A549 (cell line): ENCODE measurements at regions not wholly inside any gene's neighbourhood (a gene's known extent, or its start where the extent isn't known, plus 50 kb on each side); places are given as distances from the start of the nearest gene placed in this dataset.

ENCODE experiments used
- JUN ChIP-seq, 2 experiments: fragments of >200 bp; sonication (Bioruptor Twin); formaldehyde crosslinking; IDR thresholded peaks; 2 replicates in 1 of 2; 3 replicates in 1 of 2; pipeline ENCODE4 v1.6.1; 2016 to 2017
- PHF8 ChIP-seq: fragments of 200-600 bp; sonication (generic); IDR thresholded peaks from 2 replicates; pipeline ENCODE4 v1.6.1; 2016; ENCODE audit warnings: low read depth, mild to moderate bottlenecking, antibody characterized with exemption, moderate library complexity, borderline replicate concordance
- POLR2A ChIP-seq: IDR thresholded peaks from 2 replicates; pipeline ENCODE4 v1.6.1; 2012; ENCODE audit warnings: mild to moderate bottlenecking, low read length
- ZC3H11A ChIP-seq: fragments of 450-650 bp; IDR thresholded peaks from 2 replicates; pipeline ENCODE4 v1.6.1; 2014; ENCODE audit warnings: antibody characterized with exemption, mild to moderate bottlenecking
- TF ChIP-seq, protein P1 (sequence below): fragments of 150-350 bp; IDR thresholded peaks from 2 replicates; pipeline ENCODE4 v1.6.1; 2014; ENCODE audit warnings: low read depth, mild to moderate bottlenecking, low read length
- TF ChIP-seq, protein P2 (sequence below): fragments of >200 bp; sonication (Bioruptor Twin); formaldehyde crosslinking; IDR thresholded peaks from 3 replicates; pipeline ENCODE4 v1.5.1; 2016

DNA sequence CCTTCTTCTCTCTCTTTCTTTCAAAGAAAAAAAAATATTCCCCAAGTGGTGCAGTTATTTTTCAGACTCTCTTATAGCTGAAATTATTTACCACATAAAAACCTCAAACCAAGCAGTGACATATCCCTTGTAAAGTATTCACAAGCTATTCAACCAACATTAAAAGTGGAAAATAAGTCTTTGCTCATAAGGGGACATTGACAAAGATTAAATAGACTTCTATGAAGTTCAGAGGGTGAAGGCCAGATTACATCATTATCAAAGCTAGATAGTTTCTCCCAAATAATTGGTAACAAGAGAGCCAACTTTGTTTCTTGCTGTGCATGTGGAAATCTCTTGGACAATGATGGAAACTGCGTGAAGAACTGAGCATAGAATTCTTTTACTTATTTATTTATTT is 379.8 kb upstream of the RSPO3 start:
- TF ChIP-seq POLR2A = no peak
- TF ChIP-seq, protein P1, sequence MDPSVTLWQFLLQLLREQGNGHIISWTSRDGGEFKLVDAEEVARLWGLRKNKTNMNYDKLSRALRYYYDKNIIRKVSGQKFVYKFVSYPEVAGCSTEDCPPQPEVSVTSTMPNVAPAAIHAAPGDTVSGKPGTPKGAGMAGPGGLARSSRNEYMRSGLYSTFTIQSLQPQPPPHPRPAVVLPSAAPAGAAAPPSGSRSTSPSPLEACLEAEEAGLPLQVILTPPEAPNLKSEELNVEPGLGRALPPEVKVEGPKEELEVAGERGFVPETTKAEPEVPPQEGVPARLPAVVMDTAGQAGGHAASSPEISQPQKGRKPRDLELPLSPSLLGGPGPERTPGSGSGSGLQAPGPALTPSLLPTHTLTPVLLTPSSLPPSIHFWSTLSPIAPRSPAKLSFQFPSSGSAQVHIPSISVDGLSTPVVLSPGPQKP = no peak
- TF ChIP-seq, protein P2, sequence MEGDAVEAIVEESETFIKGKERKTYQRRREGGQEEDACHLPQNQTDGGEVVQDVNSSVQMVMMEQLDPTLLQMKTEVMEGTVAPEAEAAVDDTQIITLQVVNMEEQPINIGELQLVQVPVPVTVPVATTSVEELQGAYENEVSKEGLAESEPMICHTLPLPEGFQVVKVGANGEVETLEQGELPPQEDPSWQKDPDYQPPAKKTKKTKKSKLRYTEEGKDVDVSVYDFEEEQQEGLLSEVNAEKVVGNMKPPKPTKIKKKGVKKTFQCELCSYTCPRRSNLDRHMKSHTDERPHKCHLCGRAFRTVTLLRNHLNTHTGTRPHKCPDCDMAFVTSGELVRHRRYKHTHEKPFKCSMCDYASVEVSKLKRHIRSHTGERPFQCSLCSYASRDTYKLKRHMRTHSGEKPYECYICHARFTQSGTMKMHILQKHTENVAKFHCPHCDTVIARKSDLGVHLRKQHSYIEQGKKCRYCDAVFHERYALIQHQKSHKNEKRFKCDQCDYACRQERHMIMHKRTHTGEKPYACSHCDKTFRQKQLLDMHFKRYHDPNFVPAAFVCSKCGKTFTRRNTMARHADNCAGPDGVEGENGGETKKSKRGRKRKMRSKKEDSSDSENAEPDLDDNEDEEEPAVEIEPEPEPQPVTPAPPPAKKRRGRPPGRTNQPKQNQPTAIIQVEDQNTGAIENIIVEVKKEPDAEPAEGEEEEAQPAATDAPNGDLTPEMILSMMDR = no peak
- no peak for TF ChIP-seq ZC3H11A
- TF ChIP-seq JUN (IDR thresholded peaks at IDR 0.05) = no peak
- no peak for TF ChIP-seq PHF8
